ENCODE measurements at regions not wholly inside any gene's neighbourhood (a gene's known extent, or its start where the extent isn't known, plus 50 kb on each side); places are given as distances from the start of the nearest gene placed in this dataset.

GRCh38 chr10:131650169-131650705 lies 250.6 kb upstream of the PPP2R2D start:
- H3K9ac ChIP-seq (ENCODE audit: insufficient read depth in 1 of 2, low read length in 2 of 2) = no peak overlapping the region
- H3K27me3 ChIP-seq (ENCODE audit: control insufficient read depth in 3 of 3, insufficient read depth in 3 of 3, low read length in 2 of 3) = peaks cover 0 to 15% (median 3%) of the 10 kb centered on the region in 3 donors
- H3K27ac ChIP-seq (ENCODE audit: low read depth in 1 of 2, low read length in 1 of 2) = no peak overlapping the region
- ATAC-seq (ENCODE audit: insufficient read depth, low FRiP score) (no peak), DNase-seq (no peak)
- no peak for TF ChIP-seq CTCF (IDR thresholded peaks at IDR 0.05; ENCODE audit: control extremely low read depth, extremely low read depth)
- H3K36me3 ChIP-seq (ENCODE audit: control insufficient read depth in 4 of 4, insufficient read depth in 4 of 4, low read length in 4 of 4) = no peaks in the 10 kb centered on the region
- H3K9me3 ChIP-seq (ENCODE audit: control insufficient read depth in 4 of 4, insufficient read depth in 3 of 4, low read length in 3 of 4) = peaks cover 0 to 2% (median 0%) of the 10 kb centered on the region in 4 donors
- WGBS, 2 donors = 51 to 76% methylated on average over 12 of the region's 12 CpGs
- peaks cover 0 to 3% (median 2%) of the 10 kb centered on the region in 5 donors for H3K4me1 ChIP-seq (ENCODE audit: control insufficient read depth in 5 of 5, insufficient read depth in 5 of 5, low read length in 5 of 5)
- H3K4me3 ChIP-seq = no peak overlapping the region

- Histone ChIP-seq H3K27me3 (ENCODE audit: control insufficient read depth in 3 of 3, insufficient read depth in 3 of 3, low read length in 2 of 3) (peaks cover 0 to 15% (median 3%) of the 10 kb centered on the region in 3 donors), H3K4me1 (ENCODE audit: control insufficient read depth in 5 of 5, insufficient read depth in 5 of 5, low read length in 5 of 5) (peaks cover 0 to 3% (median 2%) of the 10 kb centered on the region in 5 donors), H3K27ac (ENCODE audit: low read depth in 1 of 2, low read length in 1 of 2) (no peak overlapping the region), H3K36me3 (ENCODE audit: control insufficient read depth in 4 of 4, insufficient read depth in 4 of 4, low read length in 4 of 4) (no peaks in the 10 kb centered on the region), H3K9ac (ENCODE audit: insufficient read depth in 1 of 2, low read length in 2 of 2) (no peak overlapping the region), H3K4me3 (no peak overlapping the region), H3K9me3 (ENCODE audit: control insufficient read depth in 4 of 4, insufficient read depth in 3 of 4, low read length in 3 of 4) (peaks cover 0 to 2% (median 0%) of the 10 kb centered on the region in 4 donors)
- no peak for TF ChIP-seq CTCF (IDR thresholded peaks at IDR 0.05; ENCODE audit: control extremely low read depth, extremely low read depth)
- DNase-seq (no peak), ATAC-seq (ENCODE audit: insufficient read depth, low FRiP score) (no peak)
- 69 to 74% methylated on average over 23 of the region's 23 CpGs for WGBS, 2 donors
Observed at GRCh38 chr10:131650771-131651673, 249.8 kb upstream of the PPP2R2D start.

- no peak for ATAC-seq (ENCODE audit: insufficient read depth, low FRiP score)
- no peak for DNase-seq
- 11 to 22% methylated on average over 22 of the region's 22 CpGs for WGBS, 2 donors
- H3K36me3 ChIP-seq (ENCODE audit: control insufficient read depth in 4 of 4, insufficient read depth in 4 of 4, low read length in 4 of 4) = no peaks in the 10 kb centered on the region
- H3K4me3 ChIP-seq = no peak overlapping the region
- H3K9me3 ChIP-seq (ENCODE audit: control insufficient read depth in 4 of 4, insufficient read depth in 3 of 4, low read length in 3 of 4) = peaks cover 0 to 2% (median 0%) of the 10 kb centered on the region in 4 donors
- no peak overlapping the region for H3K9ac ChIP-seq (ENCODE audit: insufficient read depth in 1 of 2, low read length in 2 of 2)
- peaks cover 0 to 3% (median 2%) of the 10 kb centered on the region in 5 donors for H3K4me1 ChIP-seq (ENCODE audit: control insufficient read depth in 5 of 5, insufficient read depth in 5 of 5, low read length in 5 of 5)
- no peak for TF ChIP-seq CTCF (IDR thresholded peaks at IDR 0.05; ENCODE audit: control extremely low read depth, extremely low read depth)
- peaks cover 0 to 15% (median 3%) of the 10 kb centered on the region in 3 donors for H3K27me3 ChIP-seq (ENCODE audit: control insufficient read depth in 3 of 3, insufficient read depth in 3 of 3, low read length in 2 of 3)
- H3K27ac ChIP-seq (ENCODE audit: low read depth in 1 of 2, low read length in 1 of 2) = no peak overlapping the region
Observed at GRCh38 chr10:131651674-131652437, 249.0 kb upstream of the PPP2R2D start.
